Peyer's patch (tissue), 4 donors: ENCODE measurements at regions not wholly inside any gene's neighbourhood (a gene's known extent, or its start where the extent isn't known, plus 50 kb on each side); places are given as distances from the start of the nearest gene placed in this dataset.

ENCODE experiments used
- POLR2A ChIP-seq, 2 donors: fragments of 450-650 bp; IDR thresholded peaks; one replicate each; pipeline ENCODE4 v1.5.1; 2017; ENCODE audit warnings: antibody characterized with exemption in 2 of 2, mild to moderate bottlenecking in 2 of 2, moderate library complexity in 2 of 2
- TF ChIP-seq, protein P1 (sequence below), 6 experiments: fragments of 450-650 bp in 4 of 6; fragments of 200-600 bp in 2 of 6; sonication (generic) in 1 of 6; IDR thresholded peaks; one replicate each; pipeline ENCODE4 v1.5.1; 2017 to 2019; ENCODE audit warnings: antibody characterized with exemption in 6 of 6, mild to moderate bottlenecking in 3 of 6, moderate library complexity in 1 of 6

DNA sequence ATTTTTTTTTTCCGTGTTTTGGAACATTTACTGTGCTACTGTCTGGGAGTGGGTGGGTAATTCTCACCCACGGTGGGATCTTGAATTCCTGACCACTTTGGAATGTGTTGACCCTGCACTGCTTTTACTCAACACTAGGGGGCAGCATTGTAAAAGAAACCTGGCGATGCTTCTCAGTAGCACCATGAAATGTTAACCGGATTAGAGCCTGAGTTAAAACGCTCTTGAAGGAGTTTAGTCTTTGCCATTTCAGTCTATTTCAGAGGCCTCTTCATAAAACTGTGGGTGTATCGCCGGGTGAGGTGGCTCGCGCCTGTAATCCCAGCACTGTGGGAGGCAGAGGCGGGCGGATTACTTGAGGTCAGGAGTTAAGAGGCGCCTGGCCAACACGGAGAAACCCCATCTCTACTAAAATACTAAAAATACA, 79.0 kb upstream of the PRNP start:
- no peak for TF ChIP-seq POLR2A (IDR thresholded peaks at IDR 0.05)
- TF ChIP-seq, protein P1, sequence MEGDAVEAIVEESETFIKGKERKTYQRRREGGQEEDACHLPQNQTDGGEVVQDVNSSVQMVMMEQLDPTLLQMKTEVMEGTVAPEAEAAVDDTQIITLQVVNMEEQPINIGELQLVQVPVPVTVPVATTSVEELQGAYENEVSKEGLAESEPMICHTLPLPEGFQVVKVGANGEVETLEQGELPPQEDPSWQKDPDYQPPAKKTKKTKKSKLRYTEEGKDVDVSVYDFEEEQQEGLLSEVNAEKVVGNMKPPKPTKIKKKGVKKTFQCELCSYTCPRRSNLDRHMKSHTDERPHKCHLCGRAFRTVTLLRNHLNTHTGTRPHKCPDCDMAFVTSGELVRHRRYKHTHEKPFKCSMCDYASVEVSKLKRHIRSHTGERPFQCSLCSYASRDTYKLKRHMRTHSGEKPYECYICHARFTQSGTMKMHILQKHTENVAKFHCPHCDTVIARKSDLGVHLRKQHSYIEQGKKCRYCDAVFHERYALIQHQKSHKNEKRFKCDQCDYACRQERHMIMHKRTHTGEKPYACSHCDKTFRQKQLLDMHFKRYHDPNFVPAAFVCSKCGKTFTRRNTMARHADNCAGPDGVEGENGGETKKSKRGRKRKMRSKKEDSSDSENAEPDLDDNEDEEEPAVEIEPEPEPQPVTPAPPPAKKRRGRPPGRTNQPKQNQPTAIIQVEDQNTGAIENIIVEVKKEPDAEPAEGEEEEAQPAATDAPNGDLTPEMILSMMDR (IDR thresholded peaks at IDR 0.05): peak; percentile 88 to 99 (median 95)
